HL-60 (cell line): ENCODE measurements at regions not wholly inside any gene's neighbourhood (a gene's known extent, or its start where the extent isn't known, plus 50 kb on each side); places are given as distances from the start of the nearest gene placed in this dataset.

ENCODE experiments used
- DNase-seq, 2 experiments: peaks; one replicate each; pipeline ENCODE4 v3.0.0-alpha.2; 2010 to 2020; ENCODE audit warnings: low read depth in 1 of 2, low spot score in 1 of 2
- H3K27ac ChIP-seq: fragments of 250-450 bp; sonication (Bioruptor Pico); replicated peaks from 2 replicates; pipeline ENCODE4 v1.5.1; 2020; ENCODE audit warnings: mild to moderate bottlenecking, moderate library complexity
- H3K27me3 ChIP-seq: fragments of 250-450 bp; sonication (Bioruptor Pico); 2 replicates; pipeline ENCODE4 v1.5.1; 2021; ENCODE audit warnings: mild to moderate bottlenecking, moderate library complexity; ENCODE audit not compliant: insufficient read depth, poor library complexity, severe bottlenecking
- H3K4me3 ChIP-seq: replicated peaks from 2 replicates; pipeline ENCODE4 v1.5.1; 2011; ENCODE audit warnings: mild to moderate bottlenecking, control low read depth, low read length; ENCODE audit not compliant: insufficient read depth
- CTCF ChIP-seq: IDR thresholded peaks from one replicate; pipeline ENCODE4 v1.5.1; 2011; ENCODE audit warnings: low read length, control low read depth, inconsistent platforms; ENCODE audit not compliant: insufficient read depth
- GABPA ChIP-seq: IDR thresholded peaks from 2 replicates; pipeline ENCODE4 v1.6.1; 2012; ENCODE audit warnings: low read depth
- POLR2AphosphoS5 ChIP-seq: IDR thresholded peaks from 2 replicates; pipeline ENCODE4 v1.6.1; 2012; ENCODE audit warnings: low read depth
- REST ChIP-seq: IDR thresholded peaks from 2 replicates; pipeline ENCODE4 v1.6.1; 2012; ENCODE audit warnings: low read depth; ENCODE audit not compliant: insufficient replicate concordance
- SPI1 ChIP-seq: IDR thresholded peaks from 2 replicates; pipeline ENCODE4 v1.6.1; 2012; ENCODE audit warnings: low read depth, mild to moderate bottlenecking, borderline replicate concordance

DNA sequence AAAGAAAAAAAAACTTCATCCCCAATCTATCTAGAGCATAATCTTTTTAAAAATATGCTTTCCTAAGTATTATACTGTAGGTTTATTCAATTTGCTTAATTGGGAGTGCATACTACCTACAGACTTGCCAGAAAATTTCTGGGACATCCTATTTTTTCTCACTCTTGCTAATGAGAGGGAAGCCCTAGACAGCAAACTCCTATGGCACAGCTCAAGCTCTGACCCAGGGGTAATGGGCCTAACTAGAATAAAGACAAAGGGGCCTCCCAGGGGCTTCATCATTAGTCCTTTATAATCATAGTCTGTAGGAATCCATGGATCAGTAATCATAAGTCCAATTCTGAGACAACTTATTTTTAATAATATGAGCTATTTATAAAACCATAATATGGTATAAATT lies 142.6 kb upstream of the ITGA4 start:
- no peak for TF ChIP-seq CTCF
- no peak for TF ChIP-seq GABPA
- Histone ChIP-seq H3K4me3 (no peak overlapping the region), H3K27ac (peak overlapping the region; percentile 48), H3K27me3 (no peaks in the 10 kb centered on the region)
- no peak for DNase-seq

GRCh38 chr2:181317511-181317910 lies 139.7 kb upstream of the ITGA4 start:
- H3K27ac ChIP-seq, result no peak overlapping the region
- H3K4me3 ChIP-seq, result no peak overlapping the region
- no peaks in the 10 kb centered on the region for H3K27me3 ChIP-seq
- no peak for DNase-seq
- no peak for TF ChIP-seq GABPA
- no peak for TF ChIP-seq CTCF
- no peak for TF ChIP-seq POLR2AphosphoS5
- no peak for TF ChIP-seq REST
- no peak for TF ChIP-seq SPI1

- Histone ChIP-seq H3K4me3 (no peak overlapping the region), H3K27ac (no peak overlapping the region)
- TF ChIP-seq SPI1 (no peak), GABPA (no peak)
These were observed 138.5 kb upstream of the ITGA4 start for GRCh38 chr2:181318504-181319280.

DNA sequence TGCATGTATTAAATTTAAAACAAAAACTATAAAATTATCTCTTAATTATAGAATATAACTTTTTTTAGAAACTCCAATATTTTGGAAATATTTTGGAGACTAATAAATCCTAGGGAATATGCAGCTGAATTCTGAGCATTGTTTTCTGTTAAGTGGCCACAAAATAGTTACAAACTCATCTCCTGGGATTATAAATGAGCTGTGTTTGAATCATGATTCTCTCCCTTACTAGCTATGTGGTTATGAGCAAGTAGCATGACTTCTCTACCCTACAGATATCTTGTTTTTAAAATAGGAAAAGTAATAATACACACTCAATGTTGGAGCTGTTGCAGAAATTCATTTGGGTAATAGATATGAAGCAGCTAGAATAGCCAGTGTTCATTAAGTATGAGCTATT lies 137.9 kb upstream of the ITGA4 start:
- DNase-seq, result no peak
- H3K4me3 ChIP-seq, result no peak overlapping the region
- no peaks in the 10 kb centered on the region for H3K27me3 ChIP-seq
- TF ChIP-seq SPI1 (no peak), POLR2AphosphoS5 (no peak), REST (no peak), CTCF (no peak), GABPA (no peak)
- H3K27ac ChIP-seq, result no peak overlapping the region

More at GRCh38 chr2:181318504-181319280, 138.5 kb upstream of the ITGA4 start:
- H3K27me3 ChIP-seq, result no peaks in the 10 kb centered on the region
- no peak for DNase-seq
